ENCODE measurements at regions not wholly inside any gene's neighbourhood (a gene's known extent, or its start where the extent isn't known, plus 50 kb on each side); places are given as distances from the start of the nearest gene placed in this dataset.
A peak's percentile ranks its signal among the peaks of the same experiment; 100 is the strongest.

- H3K4me1 ChIP-seq = peaks cover 0 to 19% (median 3%) of the 10 kb centered on the region in 4 donors
- H3K9me3 ChIP-seq = no peaks in the 10 kb centered on the region
- intact Hi-C loops (cut with DNase I; ENCODE audit: low total_unique reads) = no loop called here
- WGBS, 5 donors = 60 to 81% (median 69%) methylated on average over 10 to 11 of the region's 11 CpGs
- no peak for DNase-seq
- TF ChIP-seq EP300 (IDR thresholded peaks at IDR 0.05) (no peak), POLR2A (IDR thresholded peaks at IDR 0.05) (no peak), POLR2AphosphoS5 (IDR thresholded peaks at IDR 0.05) (no peak), CTCF (IDR thresholded peaks at IDR 0.05) (no peak)
- H3K27me3 ChIP-seq = no peaks in the 10 kb centered on the region
- H3K36me3 ChIP-seq = no peaks in the 10 kb centered on the region
- H3K27ac ChIP-seq = peak overlapping the region in 1 of 5 donors; percentile 39
- H3K4me3 ChIP-seq = no peak overlapping the region
Observed at GRCh38 chr2:120892967-120893667, 157.4 kb downstream of the GLI2 start.

GRCh38 chr2:120893811-120894584 lies 158.3 kb downstream of the GLI2 start:
- Histone ChIP-seq H3K4me3 (no peak overlapping the region), H3K27ac (peak overlapping the region in 1 of 5 donors; percentile 39), H3K27me3 (no peaks in the 10 kb centered on the region), H3K9me3 (no peaks in the 10 kb centered on the region), H3K4me1 (peaks cover 0 to 19% (median 3%) of the 10 kb centered on the region in 4 donors), H3K36me3 (no peaks in the 10 kb centered on the region)
- peak in 1 of 2 donors; percentile 55 for DNase-seq
- TF ChIP-seq POLR2A (IDR thresholded peaks at IDR 0.05) (no peak), CTCF (IDR thresholded peaks at IDR 0.05) (no peak), POLR2AphosphoS5 (IDR thresholded peaks at IDR 0.05) (no peak), EP300 (IDR thresholded peaks at IDR 0.05) (no peak)
- intact Hi-C loops (cut with DNase I; ENCODE audit: low total_unique reads) = no loop called here
- 75 to 89% (median 81%) methylated on average over 18 of the region's 18 CpGs for WGBS, 5 donors

- intact Hi-C loops (cut with DNase I; ENCODE audit: low total_unique reads) = no loop called here
- Histone ChIP-seq H3K4me3 (no peak overlapping the region), H3K9me3 (no peaks in the 10 kb centered on the region), H3K27me3 (no peaks in the 10 kb centered on the region), H3K36me3 (no peaks in the 10 kb centered on the region), H3K4me1 (peaks cover 0 to 20% (median 3%) of the 10 kb centered on the region in 4 donors), H3K27ac (no peak overlapping the region)
- WGBS, 5 donors = 57 to 79% (median 74%) methylated on average over 4 to 5 of the region's 5 CpGs
- no peak for DNase-seq
- no peak for TF ChIP-seq POLR2AphosphoS5 (IDR thresholded peaks at IDR 0.05)
- no peak for TF ChIP-seq EP300 (IDR thresholded peaks at IDR 0.05)
- TF ChIP-seq POLR2A (IDR thresholded peaks at IDR 0.05) = no peak
- no peak for TF ChIP-seq CTCF (IDR thresholded peaks at IDR 0.05)
Observed at GRCh38 chr2:120894966-120895365, 159.3 kb downstream of the GLI2 start.

- no peak overlapping the region for H3K4me3 ChIP-seq
- no peaks in the 10 kb centered on the region for H3K36me3 ChIP-seq
- no peak overlapping the region for H3K27ac ChIP-seq
- no peaks in the 10 kb centered on the region for H3K9me3 ChIP-seq
- DNase-seq = no peak
- intact Hi-C loops (cut with DNase I; ENCODE audit: low total_unique reads) = no loop called here
- H3K27me3 ChIP-seq = no peaks in the 10 kb centered on the region
- TF ChIP-seq EP300 (IDR thresholded peaks at IDR 0.05) = no peak
- no peak for TF ChIP-seq CTCF (IDR thresholded peaks at IDR 0.05)
- no peak for TF ChIP-seq POLR2A (IDR thresholded peaks at IDR 0.05)
- TF ChIP-seq POLR2AphosphoS5 (IDR thresholded peaks at IDR 0.05) = no peak
- 84 to 98% (median 93%) methylated on average over 3 of the region's 3 CpGs for WGBS, 5 donors
- H3K4me1 ChIP-seq = peaks cover 0 to 20% (median 3%) of the 10 kb centered on the region in 4 donors
Observed at GRCh38 chr2:120896126-120896525, 160.5 kb downstream of the GLI2 start.

Measured in stomach (tissue), 8 donors.